HG03045 (cell line): ENCODE measurements at regions not wholly inside any gene's neighbourhood (a gene's known extent, or its start where the extent isn't known, plus 50 kb on each side); places are given as distances from the start of the nearest gene placed in this dataset.

Experiments used
- ATAC-seq: cut with Tn5 transposase; IDR thresholded peaks from one replicate; pipeline ENCODE4 v1.9.1; 2021; ENCODE audit warnings: mild to moderate bottlenecking, moderate library complexity; ENCODE audit not compliant: unreplicated experiment

GRCh38 chr1:181423301-181423918, 59.9 kb upstream of the CACNA1E start:
- no peak for ATAC-seq

- peak; percentile 42 for ATAC-seq
Observed at GRCh38 chr1:181424786-181425403, 58.4 kb upstream of the CACNA1E start.

GRCh38 chr1:181425566-181425965, 57.8 kb upstream of the CACNA1E start:
- ATAC-seq: no peak

- no peak for ATAC-seq
Observed at GRCh38 chr1:181429462-181429861, 53.9 kb upstream of the CACNA1E start.

- peak; percentile 84 for ATAC-seq
Observed at GRCh38 chr1:181430015-181430885, 53.1 kb upstream of the CACNA1E start.
